VCaP (cell line): ENCODE measurements at regions not wholly inside any gene's neighbourhood (a gene's known extent, or its start where the extent isn't known, plus 50 kb on each side); places are given as distances from the start of the nearest gene placed in this dataset.

Experiments used
- H3K27ac ChIP-seq: fragments of 450-650 bp; 2 replicates; pipeline ENCODE4 v1.5.1; 2017
- CTCF ChIP-seq: fragments of 450-650 bp; conservative IDR thresholded peaks from 2 replicates; pipeline ENCODE4 v1.5.1; 2017; ENCODE audit warnings: mild to moderate bottlenecking, moderate library complexity

- peak overlapping the region; percentile 2; the same call in 1 of the 2 replicates for H3K27ac ChIP-seq
- no peak for TF ChIP-seq CTCF
These were observed 95.8 kb downstream of the RAP2B start for GRCh38 chr3:153257673-153258351.

GRCh38 chr3:153259956-153260355 is 97.9 kb downstream of the RAP2B start:
- H3K27ac ChIP-seq = no peak overlapping the region
- TF ChIP-seq CTCF = no peak

- H3K27ac ChIP-seq = no peak overlapping the region
These were observed 98.7 kb downstream of the RAP2B start for GRCh38 chr3:153260681-153261080.

GRCh38 chr3:153266619-153267018 is 104.6 kb downstream of the RAP2B start:
- no peak for TF ChIP-seq CTCF
- no peak overlapping the region for H3K27ac ChIP-seq

More at GRCh38 chr3:153260681-153261080, 98.7 kb downstream of the RAP2B start:
- TF ChIP-seq CTCF = no peak

- TF ChIP-seq CTCF = no peak
- no peak overlapping the region for H3K27ac ChIP-seq
These were observed 106.7 kb downstream of the RAP2B start for GRCh38 chr3:153268564-153269279.

- no peak for TF ChIP-seq CTCF
- no peak overlapping the region for H3K27ac ChIP-seq
These were observed 107.7 kb downstream of the RAP2B start for GRCh38 chr3:153269730-153270129.

GRCh38 chr3:153273217-153273616 is 111.2 kb downstream of the RAP2B start:
- H3K27ac ChIP-seq = no peak overlapping the region
- TF ChIP-seq CTCF = no peak
